ENCODE measurements at regions not wholly inside any gene's neighbourhood (a gene's known extent, or its start where the extent isn't known, plus 50 kb on each side); places are given as distances from the start of the nearest gene placed in this dataset.

DNA sequence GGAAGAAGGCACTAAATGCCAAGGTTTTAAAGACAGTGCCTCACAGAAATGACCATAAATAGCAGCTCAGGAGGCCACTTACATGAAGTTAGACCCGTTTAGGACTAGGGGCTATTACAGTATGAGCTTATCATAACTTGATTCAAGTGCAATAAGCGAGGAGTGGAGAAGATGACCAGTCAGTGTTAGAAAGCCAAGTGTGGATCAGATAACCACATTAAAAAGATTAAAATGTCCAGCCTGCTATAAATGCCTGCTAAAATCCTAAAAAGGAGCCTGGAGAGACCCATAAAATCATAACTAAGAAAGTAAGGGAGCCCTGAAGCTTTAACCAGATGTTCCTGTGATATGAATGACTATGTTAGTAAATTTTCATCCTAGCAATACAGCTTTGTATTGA lies 117.5 kb upstream of the ZNF521 start:
- DNase-seq = no peak

DNA sequence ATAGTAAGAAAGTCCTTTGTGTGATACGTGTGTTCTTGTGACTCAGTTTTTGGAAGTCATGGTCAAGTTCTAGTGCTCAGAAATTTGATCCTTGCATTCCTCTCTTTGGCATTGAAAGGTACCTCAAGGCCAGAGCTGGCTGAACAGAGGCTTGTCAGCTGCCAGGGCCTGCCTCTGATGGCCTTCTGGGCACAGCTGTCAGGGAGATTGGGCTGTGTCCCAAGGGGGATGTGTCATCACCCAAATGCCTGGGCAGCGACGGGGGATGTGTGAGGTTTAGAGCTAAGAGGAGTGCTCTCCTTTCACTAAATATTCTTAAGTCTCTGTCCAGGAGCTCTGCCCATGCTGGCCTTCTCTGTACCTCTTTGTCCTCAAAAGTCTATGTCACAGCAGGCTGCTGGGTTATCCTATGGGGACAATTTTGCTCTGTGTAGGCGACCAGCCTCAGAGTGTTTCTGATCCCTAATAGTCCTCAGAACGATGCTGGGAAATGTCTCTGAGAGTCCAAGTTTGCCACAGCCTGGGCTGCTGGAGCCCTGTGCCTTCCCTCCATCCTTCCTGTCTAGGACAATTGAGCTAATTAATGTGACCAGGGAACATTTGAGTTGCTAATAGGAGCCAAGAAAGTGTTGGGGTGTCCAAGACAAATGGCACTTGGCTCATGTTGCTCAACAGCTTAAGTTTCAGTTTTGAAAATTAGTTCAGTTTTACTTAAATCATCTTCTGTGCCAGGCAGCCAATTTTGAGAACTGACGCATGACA lies 115.4 kb upstream of the ZNF521 start:
- DNase-seq = no peak

DNA sequence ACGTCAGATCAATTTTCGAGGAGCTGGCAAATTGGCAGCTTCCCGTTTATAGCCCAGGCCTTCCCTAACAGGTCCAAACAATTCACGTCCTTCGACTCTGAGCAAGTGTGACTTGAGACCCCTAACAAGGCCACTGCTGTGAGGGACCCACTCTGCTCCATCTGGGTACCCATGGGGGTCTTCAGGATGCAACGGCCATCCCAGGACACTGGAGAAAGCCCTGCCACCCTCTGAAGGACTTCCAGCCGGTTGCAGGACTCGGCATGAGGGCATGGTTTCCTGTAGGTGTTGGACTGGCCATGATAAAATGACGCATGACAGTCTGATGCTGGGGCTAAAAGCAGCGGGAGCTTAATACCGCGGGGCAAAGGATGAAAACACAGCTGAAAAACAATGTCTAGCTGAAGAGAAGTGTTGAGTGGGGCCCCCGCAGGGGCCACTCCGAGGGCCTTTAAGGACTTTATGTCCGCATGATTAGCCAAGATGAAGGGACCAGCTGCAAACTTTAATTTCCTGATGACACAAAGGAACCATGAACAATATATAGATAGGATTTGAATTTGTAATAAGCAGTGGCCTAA lies 113.3 kb upstream of the ZNF521 start:
- no peak for DNase-seq

DNA sequence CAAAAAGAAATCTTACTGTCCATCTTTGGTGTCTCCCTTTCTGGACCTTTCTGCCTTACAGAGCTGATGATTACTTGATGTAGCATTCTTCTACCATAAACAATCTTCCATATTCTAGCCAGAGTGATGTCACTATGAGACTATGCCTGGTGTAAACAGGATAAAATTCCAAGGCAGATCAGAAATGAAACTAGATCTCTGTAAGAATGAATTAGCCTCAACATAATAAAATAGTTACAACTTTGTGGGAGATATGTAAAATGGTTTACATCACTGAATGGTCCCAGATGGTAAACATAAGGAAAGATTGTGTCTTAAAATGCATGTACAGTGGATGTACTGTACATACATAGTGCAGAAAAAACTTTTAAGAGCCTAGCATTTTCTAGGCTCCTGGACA lies 112.3 kb upstream of the ZNF521 start:
- no peak for DNase-seq

DNA sequence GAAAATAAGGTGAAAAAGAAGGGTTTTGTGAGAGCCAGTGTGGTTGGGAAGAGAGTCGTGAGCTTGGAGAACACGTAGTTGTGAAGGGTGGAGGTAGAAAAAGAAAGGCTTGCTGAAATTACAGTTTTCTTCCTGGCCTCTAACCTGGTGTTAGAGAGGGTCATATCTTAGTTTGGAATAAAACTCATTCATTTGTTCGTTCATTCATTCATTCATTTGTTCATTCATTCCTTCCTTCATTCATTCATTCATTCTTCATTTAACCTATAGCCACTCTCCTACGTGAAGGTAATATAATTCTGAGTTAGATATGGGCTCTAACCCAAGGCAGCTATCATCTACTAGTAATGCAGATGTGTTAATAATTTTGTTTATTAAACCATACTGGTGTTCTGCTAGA lies 111.8 kb upstream of the ZNF521 start:
- no peak for DNase-seq

DNA sequence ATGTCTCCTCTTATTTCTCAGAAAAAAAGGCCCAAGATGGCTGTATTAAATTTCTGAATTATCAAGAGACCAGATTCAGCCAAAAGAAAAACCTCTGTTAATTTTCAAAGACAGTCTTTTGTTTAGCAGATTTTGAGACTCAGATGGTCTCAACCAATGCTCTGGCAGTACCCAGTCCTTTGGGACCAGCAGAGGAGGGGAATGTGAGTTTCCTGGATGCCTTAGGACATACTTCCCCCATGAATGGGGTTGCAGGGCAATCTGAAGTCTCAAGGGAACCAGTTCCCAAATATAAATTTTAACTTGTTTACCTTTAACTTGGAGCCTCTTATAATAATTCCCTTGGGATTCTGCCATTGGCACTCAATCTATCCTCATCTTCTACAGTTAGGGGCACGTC lies 107.8 kb upstream of the ZNF521 start:
- no peak for DNase-seq

DNA sequence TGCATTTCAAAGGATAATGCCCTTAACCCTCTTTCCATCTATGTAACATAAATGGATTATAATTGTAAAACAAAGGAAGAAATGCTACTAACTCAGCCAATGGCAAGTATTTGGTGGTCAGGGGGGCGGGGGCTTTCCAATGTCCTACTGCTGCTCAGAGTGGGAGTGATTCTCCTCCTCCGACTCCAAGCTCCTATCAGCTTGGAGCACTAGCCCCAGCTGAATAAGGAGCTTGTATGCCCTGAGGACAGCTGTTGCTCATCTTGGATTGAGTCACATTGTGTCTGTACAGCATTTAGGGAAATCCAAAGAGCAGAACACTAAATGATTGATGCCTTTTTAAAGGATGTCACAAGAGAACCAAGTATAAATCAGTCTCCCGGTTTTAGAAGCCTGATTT lies 105.6 kb upstream of the ZNF521 start:
- DNase-seq = no peak

DNA sequence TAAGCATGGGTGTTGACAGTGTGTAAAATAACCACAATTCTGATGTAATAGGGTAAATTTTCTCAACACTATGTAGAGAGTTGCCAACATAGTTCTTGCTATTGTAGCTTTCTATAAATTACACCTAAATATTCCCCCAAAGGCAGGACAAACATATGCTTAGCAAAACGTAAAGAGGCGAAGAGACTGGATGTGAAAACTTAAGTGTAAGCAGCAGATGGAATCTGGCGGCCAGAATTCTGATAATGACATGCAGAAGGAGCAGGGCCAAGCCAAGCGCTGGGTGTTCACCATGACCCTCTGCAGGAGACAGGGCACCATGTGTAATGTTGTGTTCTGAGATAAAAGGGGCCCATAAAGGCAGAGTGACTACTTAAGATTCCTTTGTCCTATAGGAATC lies 105.2 kb upstream of the ZNF521 start:
- DNase-seq = no peak

DNA sequence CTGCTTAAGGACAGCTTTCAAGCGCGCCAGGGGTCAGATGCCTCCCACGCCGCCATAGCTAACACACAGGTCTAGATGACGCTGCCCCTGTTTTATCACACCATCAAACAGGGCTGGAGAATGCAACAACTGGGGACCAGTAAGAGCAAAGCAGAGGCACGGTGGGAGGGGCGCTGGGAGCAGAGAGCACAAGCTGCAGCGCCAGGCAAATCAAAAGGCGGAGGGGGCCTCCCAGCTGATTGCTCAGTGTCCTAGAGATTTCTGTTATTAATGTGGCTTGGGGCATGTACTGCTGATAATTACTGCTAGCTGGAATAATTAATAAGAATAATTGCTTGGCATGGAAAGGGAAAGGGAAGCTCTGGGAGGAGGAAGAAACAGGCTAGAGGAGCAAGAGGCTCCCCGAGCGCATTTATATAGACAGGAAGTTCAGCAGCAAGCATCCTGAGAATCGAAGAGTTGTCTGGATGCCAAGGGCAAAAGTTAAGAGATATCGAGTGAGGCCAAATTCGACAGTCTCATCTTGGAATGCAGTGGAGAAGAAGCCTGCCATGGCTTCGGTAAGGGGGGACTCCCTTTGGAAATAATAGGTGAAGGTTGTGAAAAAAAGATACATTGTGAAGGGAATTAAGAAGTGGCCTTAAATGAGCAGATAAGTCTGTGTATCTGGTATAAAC lies 104.5 kb upstream of the ZNF521 start:
- DNase-seq = no peak

DNA sequence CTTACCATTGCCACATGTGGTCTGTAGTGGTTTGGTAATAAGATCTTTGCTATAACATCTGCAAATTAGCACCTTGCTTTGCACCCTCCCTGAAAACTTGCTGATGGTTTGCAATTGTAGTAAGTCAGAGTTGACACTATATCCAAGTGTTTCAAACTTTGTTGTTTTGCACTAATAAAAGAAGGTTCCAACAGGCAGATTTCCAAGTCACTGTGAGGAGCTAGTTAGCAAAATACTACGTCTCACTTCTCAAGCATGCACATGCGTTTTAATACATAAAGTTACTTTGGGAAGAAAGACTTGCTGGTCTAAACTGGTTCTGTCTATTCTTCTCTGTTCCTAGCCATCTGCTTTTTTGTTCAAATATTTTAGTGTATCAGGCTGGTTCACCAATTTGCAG lies 103.7 kb upstream of the ZNF521 start:
- no peak for DNase-seq

DNA sequence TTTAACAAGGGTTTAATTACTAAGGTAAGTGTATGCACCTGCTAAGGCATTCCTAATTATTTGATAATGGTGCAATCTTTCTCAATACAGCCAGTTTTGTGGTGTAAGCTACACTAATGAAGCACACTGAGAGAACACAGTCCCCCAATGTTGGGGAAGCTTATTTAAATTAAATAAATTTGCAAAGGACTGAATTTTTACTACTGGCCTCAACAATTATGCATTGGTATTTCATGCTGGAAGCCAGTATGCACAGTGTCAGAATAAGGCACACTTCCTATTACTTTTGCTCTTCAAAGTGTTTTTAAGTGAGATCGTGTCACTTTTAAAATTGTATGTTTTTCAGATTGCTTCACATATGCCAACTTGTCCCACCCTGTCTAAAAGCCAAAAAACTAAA lies 103.2 kb upstream of the ZNF521 start:
- no peak for DNase-seq

DNA sequence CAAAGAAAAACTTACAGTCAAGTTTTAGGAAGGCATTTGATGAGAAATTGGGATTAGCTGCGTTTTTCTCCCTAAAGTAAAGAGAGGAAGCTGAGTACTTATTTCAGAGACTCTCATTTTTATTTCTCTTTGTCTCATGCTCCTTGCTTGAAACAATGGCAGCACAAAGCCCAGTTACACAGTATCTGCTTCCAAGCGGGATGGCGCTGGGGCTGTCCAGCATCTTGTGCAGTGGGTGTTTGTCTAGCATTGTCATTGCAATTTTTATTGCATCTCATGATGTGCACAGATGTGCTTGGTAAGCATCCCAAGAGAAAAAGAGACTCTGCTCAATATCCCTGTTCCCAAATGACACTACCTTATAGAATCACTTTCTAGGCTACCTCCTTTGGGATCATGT lies 102.8 kb upstream of the ZNF521 start:
- no peak for DNase-seq

DNA sequence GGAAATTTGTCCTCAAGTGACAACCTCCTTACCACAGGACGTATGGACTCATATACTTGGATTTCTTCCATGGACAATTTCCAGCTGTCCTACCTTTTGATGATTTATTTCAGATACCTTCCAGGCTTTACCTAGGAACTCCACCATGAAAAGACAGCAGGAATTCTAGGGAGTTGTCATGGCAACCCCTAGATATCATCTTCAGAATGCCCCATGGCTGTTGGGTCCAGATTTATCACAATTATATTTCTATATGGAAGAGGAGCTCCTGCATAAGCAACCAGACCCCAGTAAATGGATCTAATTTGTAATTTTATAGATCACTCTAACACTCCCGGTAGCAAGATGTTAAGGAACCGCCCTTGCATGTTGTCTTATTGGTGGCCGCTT lies 102.3 kb upstream of the ZNF521 start:
- DNase-seq = no peak

DNA sequence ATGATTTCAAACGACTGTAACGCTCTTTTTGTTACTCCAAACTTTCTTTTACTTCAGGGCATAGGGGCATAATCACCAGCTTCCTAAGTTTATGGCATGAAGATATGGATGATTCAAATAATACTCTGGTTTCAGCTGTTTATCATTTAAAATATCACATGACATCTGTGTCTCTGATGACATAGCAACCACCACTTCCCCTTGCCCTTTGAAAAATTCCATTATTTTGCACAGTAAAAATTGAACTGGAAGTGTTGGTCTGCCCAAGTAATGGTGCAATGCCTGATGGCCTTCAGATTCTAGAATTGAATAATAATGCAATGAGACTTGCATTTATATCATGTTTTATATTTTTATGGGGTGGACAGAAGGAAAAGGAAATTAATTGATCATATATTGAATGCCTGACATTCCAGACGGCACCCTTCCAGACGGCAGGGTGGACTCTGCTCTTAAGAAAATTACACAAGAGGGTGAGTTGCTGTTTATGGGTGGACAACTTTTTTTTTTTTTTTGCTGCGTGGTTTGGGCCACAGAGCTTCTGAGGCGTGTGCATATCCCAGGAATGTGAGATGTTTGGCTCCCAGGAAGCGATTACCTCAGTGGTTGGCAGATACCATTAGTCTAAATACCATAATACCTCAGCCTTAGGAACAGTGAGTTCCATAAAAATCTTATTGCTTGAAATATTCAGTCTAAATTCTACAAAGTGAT lies 101.7 kb upstream of the ZNF521 start:
- DNase-seq = no peak

DNA sequence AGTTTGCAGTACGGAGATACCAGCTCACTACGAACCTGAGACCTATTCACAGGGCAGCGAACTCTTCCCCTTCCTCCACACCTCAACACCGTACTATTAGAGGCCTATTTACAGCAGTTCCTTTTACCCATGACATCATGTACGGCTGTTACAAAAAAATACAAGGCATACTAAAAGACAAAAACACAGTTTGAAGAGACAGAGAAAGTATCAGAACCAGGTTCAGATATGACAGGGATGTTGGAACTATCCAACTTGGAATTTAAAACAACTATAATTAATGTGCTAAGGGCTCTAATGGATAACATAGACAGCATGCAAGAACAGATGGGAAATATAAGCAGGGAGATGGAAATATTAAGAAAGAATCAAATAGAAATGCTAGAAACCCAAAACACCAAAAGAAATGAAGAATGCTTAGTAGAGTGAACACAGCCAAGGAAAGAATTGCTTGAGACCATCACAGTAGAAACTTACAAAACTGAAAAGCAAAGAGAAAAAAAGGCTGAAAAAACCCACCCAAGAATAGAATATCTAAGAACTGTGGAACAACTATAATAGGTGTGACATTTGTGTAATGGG lies 99.2 kb upstream of the ZNF521 start:
- no peak for DNase-seq

DNA sequence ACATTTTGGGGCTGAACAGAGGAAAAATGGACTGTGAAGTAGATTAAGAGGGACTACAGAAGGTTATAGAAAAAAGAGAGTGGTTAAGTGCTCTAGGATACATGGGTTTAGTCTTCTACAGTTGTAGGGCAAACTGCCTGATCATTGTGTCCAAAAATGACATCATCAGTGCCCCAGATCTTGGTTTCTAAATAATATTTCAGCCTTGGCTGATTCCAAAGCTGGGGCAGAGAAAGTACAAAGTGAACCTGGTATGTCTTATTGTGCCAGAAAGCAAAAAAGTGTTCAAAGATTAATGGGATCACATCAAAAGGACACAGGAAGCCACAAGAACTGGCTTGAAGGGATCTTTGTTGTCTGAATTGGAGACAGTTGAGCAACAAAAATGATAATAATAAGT lies 97.1 kb upstream of the ZNF521 start:
- DNase-seq = no peak

DNA sequence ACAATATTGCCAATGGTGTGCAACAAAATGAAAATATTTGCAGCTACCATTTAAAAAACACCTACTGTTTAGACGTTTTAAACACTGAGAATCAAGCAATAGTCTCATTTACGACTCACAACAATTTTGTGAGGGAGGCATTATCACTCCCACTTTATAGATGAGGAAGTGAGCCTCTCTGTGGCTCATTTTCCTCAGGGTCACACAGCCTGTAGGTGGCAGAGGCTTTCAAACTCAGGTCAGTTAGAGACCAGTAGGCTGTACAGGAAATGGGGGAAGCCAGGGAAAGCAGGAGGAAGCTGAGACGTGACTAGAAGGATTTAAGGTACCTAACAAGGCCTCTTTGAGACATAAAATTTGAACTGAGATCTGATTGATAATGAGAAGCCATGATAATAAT lies 95.0 kb upstream of the ZNF521 start:
- no peak for DNase-seq

DNA sequence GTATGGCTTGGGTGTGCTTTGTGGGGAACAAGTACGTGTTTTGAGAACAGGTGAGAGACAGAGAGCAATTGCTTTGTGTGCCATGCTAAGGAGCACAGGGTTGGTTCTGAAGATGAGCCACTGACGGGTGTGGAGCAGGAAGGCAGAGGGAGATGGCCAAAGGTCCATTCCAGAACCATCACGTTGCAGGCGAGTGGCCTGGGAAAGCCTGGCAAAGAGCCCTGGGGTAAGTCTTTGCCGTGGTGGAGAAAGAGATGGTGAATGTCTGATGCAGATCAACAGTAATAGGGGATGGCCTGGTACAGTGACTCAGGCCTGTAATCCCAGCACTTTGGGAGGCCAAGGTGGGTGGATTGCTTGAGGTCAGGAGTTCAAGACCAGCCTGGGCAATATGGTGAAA lies 93.5 kb upstream of the ZNF521 start:
- no peak for DNase-seq

DNA sequence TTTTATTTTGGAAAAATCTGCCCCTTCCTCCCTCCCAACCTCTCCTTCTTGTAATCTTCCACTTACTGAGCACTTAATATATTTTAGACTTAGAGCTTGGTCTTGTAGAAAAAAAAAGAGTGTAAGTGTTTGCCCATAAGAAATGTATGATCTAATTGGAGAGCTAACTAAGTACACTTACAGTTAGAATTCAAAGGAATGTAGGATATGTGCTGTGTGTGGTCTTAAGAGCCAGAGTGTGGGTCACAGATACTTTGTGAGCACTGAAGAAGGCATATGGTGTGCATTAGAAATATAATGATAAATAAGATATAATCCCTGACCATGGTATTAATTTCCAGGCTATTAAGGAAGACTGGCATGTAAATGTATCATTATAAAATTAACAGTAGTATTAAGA lies 91.8 kb upstream of the ZNF521 start:
- no peak for DNase-seq

DNA sequence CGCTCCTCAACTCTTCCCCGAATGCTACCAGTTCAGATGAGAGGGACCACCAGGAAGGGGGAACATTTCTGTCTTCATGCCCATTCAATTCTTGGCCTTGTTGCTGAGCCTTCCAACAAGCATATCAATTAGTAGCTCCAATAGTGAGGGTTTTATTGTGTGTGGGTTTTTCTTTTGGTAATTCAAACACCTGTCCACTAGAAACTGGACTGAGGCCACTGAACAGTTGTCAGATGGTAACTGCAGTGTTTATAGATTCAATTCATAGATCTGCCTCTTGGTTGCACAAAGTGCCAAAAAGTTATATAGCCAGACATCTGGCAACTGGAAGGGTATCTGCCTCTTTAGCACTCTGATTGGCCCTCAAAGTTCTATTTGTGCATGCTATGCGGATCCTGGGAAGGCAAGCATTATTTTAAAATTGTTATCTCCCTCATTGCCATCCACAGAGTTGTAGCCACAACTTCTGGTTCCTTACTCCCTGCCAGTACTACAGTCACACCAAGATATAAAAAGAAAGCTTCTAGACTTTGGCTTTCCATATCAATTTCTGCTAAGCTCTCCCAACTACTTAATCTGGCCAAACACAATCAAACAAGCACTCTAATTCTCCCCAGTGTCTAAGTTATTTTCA lies 83.3 kb upstream of the ZNF521 start:
- DNase-seq = no peak

DNA sequence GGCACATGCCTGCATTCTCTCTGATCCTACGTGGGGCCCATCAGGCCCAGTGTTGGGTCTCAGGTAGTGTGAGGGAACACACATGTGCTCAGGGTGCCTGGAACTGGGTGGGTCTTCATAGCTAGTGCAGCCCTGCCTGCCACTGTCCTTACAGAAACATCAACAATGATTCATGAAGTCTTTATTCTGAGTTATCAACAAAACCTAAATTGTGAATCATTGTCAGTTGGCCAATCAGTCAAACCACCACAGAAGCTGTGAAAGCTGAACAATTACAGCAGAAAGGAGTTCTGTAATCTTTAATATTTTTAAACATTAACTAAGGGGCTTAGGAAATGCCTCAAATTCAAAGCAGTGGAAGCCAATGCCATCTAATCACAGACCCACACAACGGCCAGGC lies 82.8 kb upstream of the ZNF521 start:
- no peak for DNase-seq

DNA sequence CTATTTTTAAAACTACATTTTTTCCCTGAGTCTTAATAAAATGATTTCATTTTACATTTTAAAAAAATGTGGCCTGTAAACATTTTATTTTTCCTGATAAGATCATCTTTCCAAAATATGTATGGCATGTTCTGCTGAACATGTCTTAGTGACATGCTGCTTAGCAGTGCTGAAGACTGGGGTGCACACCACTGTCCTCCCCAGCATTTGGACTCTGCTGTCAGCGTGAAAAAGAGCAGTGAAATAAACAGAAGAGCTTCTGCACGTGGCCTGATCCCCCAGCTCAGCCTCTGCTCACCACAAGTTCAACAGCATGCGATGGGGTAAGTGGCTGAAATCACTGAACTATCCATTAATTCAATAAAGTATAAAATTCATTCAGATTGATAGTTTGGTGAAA lies 81.6 kb upstream of the ZNF521 start:
- no peak for DNase-seq

DNA sequence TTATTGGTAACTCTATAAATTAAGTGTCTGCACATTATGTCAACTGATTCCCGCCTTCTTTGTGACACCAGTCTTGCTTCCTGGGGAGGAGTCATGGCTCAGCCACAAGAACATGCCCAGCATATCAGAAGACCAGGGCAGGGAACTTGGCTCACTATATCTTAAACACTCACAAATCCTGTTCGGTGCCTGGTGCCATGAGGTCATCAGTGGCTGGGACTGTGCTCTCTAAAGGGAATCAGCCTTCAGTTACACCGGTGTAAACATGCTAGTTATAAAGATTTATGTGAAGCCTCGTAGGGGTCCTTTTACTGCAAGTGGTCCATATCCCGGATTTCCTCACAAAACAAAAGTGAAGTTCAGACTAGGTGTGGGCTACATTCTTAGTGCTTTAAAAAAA lies 73.1 kb upstream of the ZNF521 start:
- no peak for DNase-seq

Data from stimulated activated CD4-positive, alpha-beta T cell treated with anti-CD3 and anti-CD28 coated beads, Interleukin-4, amount 100 ng/mL, for 4 hours (primary cell).